H1 (cell line): ENCODE measurements at regions not wholly inside any gene's neighbourhood (a gene's known extent, or its start where the extent isn't known, plus 50 kb on each side); places are given as distances from the start of the nearest gene placed in this dataset.

Source experiments
- CTCF ChIA-PET: fragments of 300-600 bp; sonication (Branson Sonifier 250); formaldehyde crosslinking; loops from one replicate; lab custom pipeline; 2021; ENCODE audit not compliant: partially characterized antibody; lab: Charles Lee
- POLR2A ChIA-PET: fragments of 300-600 bp; sonication (Branson Sonifier 250); formaldehyde crosslinking; loops from one replicate; lab custom pipeline; 2021; ENCODE audit warnings: inconsistent platforms; ENCODE audit not compliant: partially characterized antibody; lab: Charles Lee
- DNase-seq, 2 experiments: peaks; one replicate each; pipeline versions ENCODE4 v3.0.0 to v3.0.0-alpha.2; 2010 to 2022; ENCODE audit warnings: low spot score in 2 of 2, low read depth in 1 of 2, mixed read lengths in 1 of 2
- FAIRE-seq: peaks from 2 replicates; lab custom pipeline; 2011; peaks lifted over from hg19 to GRCh38; lab: Jason Lieb, UNC
- H2AFZ ChIP-seq: 2 replicates; pipeline ENCODE4 v1.8.1; 2012; ENCODE audit warnings: low read length, inconsistent platforms
- H2AK5ac ChIP-seq: 2 replicates; pipeline ENCODE4 v1.6.1; 2013; ENCODE audit warnings: low read depth, low read length
- H2BK120ac ChIP-seq: replicated peaks from 2 replicates; pipeline ENCODE3; 2013; ENCODE audit warnings: low read depth, low read length, inconsistent platforms
- H2BK12ac ChIP-seq: 2 replicates; pipeline ENCODE4 v1.6.1; 2013; ENCODE audit warnings: low read depth, low read length
- H2BK15ac ChIP-seq: 2 replicates; pipeline ENCODE4 v1.6.1; 2013; ENCODE audit warnings: low read length
- H2BK20ac ChIP-seq: 2 replicates; pipeline ENCODE4 v1.6.1; 2013; ENCODE audit warnings: low read length
- H2BK5ac ChIP-seq: 2 replicates; pipeline ENCODE4 v1.6.1; 2013; ENCODE audit warnings: low read depth, low read length
- H3K14ac ChIP-seq: 2 replicates; pipeline ENCODE4 v1.6.1; 2013; ENCODE audit warnings: inconsistent platforms; ENCODE audit not compliant: insufficient read length
- H3K18ac ChIP-seq: 2 replicates; pipeline ENCODE4 v1.6.1; 2013; ENCODE audit warnings: low read length; ENCODE audit errors: extremely low read depth
- H3K23ac ChIP-seq: 2 replicates; pipeline ENCODE4 v1.6.1; 2013; ENCODE audit warnings: inconsistent platforms; ENCODE audit not compliant: insufficient read length
- H3K23me2 ChIP-seq: 2 replicates; pipeline ENCODE4 v1.6.1; 2013; ENCODE audit warnings: low read depth, low read length
- H3K27ac ChIP-seq: 2 replicates; pipeline ENCODE4 v1.6.1; 2011; ENCODE audit warnings: low read depth, low read length, inconsistent platforms
- H3K27me3 ChIP-seq, 4 experiments: replicated peaks in 1 of 4; 1 replicate in 1 of 4; 2 replicates in 3 of 4; pipeline versions ENCODE4 v1.6.1 to v1.8.1; 2011 to 2013; ENCODE audit warnings: low read length in 3 of 4, mild to moderate bottlenecking in 3 of 4, inconsistent platforms in 2 of 4, mixed read lengths in 2 of 4, moderate library complexity in 1 of 4; ENCODE audit not compliant: control insufficient read depth in 3 of 4, insufficient read depth in 3 of 4; ENCODE audit errors: extremely low read depth in 1 of 4
- H3K36me3 ChIP-seq, 4 experiments: 2 replicates each; pipeline versions ENCODE4 v1.6.1 to v1.8.1; 2011 to 2013; ENCODE audit warnings: mild to moderate bottlenecking in 4 of 4, low read length in 3 of 4, moderate library complexity in 2 of 4, control low read depth in 1 of 4, inconsistent platforms in 1 of 4; ENCODE audit not compliant: insufficient read depth in 4 of 4, control insufficient read depth in 2 of 4
- H3K4ac ChIP-seq: replicated peaks from 2 replicates; pipeline ENCODE3; 2013; ENCODE audit warnings: low read length, low read depth, mixed read lengths, inconsistent platforms; ENCODE audit not compliant: insufficient read length
- H3K4me1 ChIP-seq, 4 experiments: replicated peaks in 1 of 4; 1 replicate in 1 of 4; 2 replicates in 3 of 4; pipeline versions ENCODE4 v1.6.1 to v1.8.1; 2011 to 2013; ENCODE audit warnings: low read length in 3 of 4, inconsistent platforms in 2 of 4, mixed read lengths in 1 of 4; ENCODE audit not compliant: insufficient read depth in 4 of 4, control insufficient read depth in 3 of 4
- H3K4me2 ChIP-seq, 2 experiments: 2 replicates each; pipeline versions ENCODE4 v1.6.1 to v1.8.1; 2011 to 2013; ENCODE audit warnings: low read depth in 2 of 2, low read length in 2 of 2, control low read depth in 1 of 2, inconsistent platforms in 1 of 2, mild to moderate bottlenecking in 1 of 2; ENCODE audit not compliant: insufficient read depth in 1 of 2
- H3K4me3 ChIP-seq, 4 experiments: fragments of 200-600, 300-600 bp in 1 of 4; sonication (generic), shearing (Covaris generic), sonication (Bioruptor Twin) in 1 of 4; 2 replicates each; pipeline versions ENCODE4 v1.5.1 to v1.8.1; 2011 to 2016; ENCODE audit warnings: low read length in 4 of 4, low read depth in 3 of 4, control low read depth in 2 of 4, inconsistent platforms in 2 of 4, mild to moderate bottlenecking in 2 of 4, mixed read lengths in 1 of 4, moderate library complexity in 1 of 4; ENCODE audit not compliant: insufficient read depth in 2 of 4; ENCODE audit errors: extremely low read depth in 1 of 4
- H3K56ac ChIP-seq: replicated peaks from 2 replicates; pipeline ENCODE3; 2013; ENCODE audit warnings: low read depth, mild to moderate bottlenecking, mixed read lengths, low read length, inconsistent platforms; ENCODE audit not compliant: insufficient read length
- H3K79me1 ChIP-seq: 2 replicates; pipeline ENCODE4 v1.6.1; 2013; ENCODE audit warnings: low read depth, low read length, control low read depth
- H3K79me2 ChIP-seq, 2 experiments: 2 replicates each; pipeline versions ENCODE4 v1.6.1 to v1.8.1; 2012 to 2013; ENCODE audit warnings: low read length in 2 of 2, mild to moderate bottlenecking in 2 of 2, inconsistent platforms in 1 of 2; ENCODE audit not compliant: insufficient read depth in 2 of 2, control insufficient read depth in 1 of 2
- H3K9ac ChIP-seq, 4 experiments: replicated peaks in 1 of 4; 1 replicate in 1 of 4; 2 replicates in 3 of 4; pipeline versions ENCODE4 v1.6.1 to v1.8.1; 2011 to 2013; ENCODE audit warnings: low read depth in 3 of 4, low read length in 3 of 4, control low read depth in 2 of 4, mild to moderate bottlenecking in 2 of 4, moderate library complexity in 2 of 4, inconsistent platforms in 1 of 4; ENCODE audit errors: extremely low read depth in 1 of 4
- H3K9me3 ChIP-seq, 2 experiments: 2 replicates each; pipeline versions ENCODE4 v1.6.1 to v1.8.1; 2012 to 2013; ENCODE audit warnings: mild to moderate bottlenecking in 2 of 2, moderate library complexity in 2 of 2, control low read depth in 1 of 2, inconsistent platforms in 1 of 2, low read depth in 1 of 2, low read length in 1 of 2, mixed read lengths in 1 of 2; ENCODE audit not compliant: insufficient read depth in 2 of 2
- H4K20me1 ChIP-seq, 2 experiments: replicated peaks in 1 of 2; 2 replicates each; pipeline versions ENCODE3 to v1.8.1; 2011 to 2013; ENCODE audit warnings: inconsistent platforms in 2 of 2, low read length in 2 of 2, mild to moderate bottlenecking in 1 of 2; ENCODE audit not compliant: insufficient read depth in 2 of 2, control insufficient read depth in 1 of 2
- H4K5ac ChIP-seq: 2 replicates; pipeline ENCODE4 v1.6.1; 2013; ENCODE audit warnings: low read length, low read depth, mixed read lengths, inconsistent platforms; ENCODE audit not compliant: insufficient read length
- H4K8ac ChIP-seq: 2 replicates; pipeline ENCODE4 v1.8.0; 2013; ENCODE audit warnings: mild to moderate bottlenecking, moderate library complexity, low read length, inconsistent platforms; ENCODE audit not compliant: insufficient read depth; ENCODE audit errors: extremely low read depth
- H4K91ac ChIP-seq: replicated peaks from 2 replicates; pipeline ENCODE3; 2013; ENCODE audit warnings: low read length, mixed read lengths, inconsistent platforms; ENCODE audit not compliant: insufficient read length
- ATF2 ChIP-seq: IDR thresholded peaks from 2 replicates; pipeline ENCODE4 v1.6.1; 2012; ENCODE audit warnings: low read length, inconsistent platforms
- BCL11A ChIP-seq, 2 experiments: IDR thresholded peaks; one replicate each; pipeline ENCODE4 v1.6.1; 2011; ENCODE audit warnings: low read depth in 2 of 2, low read length in 2 of 2, mild to moderate bottlenecking in 2 of 2
- EP300 ChIP-seq, 2 experiments: IDR thresholded peaks; 1 replicate in 1 of 2; 2 replicates in 1 of 2; pipeline ENCODE4 v1.6.1; 2011 to 2012; ENCODE audit warnings: low read depth in 2 of 2, low read length in 2 of 2, mild to moderate bottlenecking in 2 of 2, borderline replicate concordance in 1 of 2, inconsistent platforms in 1 of 2, moderate library complexity in 1 of 2
- KDM5A ChIP-seq: fragments of 200-600 bp; IDR thresholded peaks from 2 replicates; pipeline ENCODE4 v1.7.1; 2012; ENCODE audit warnings: mild to moderate bottlenecking, low read length, inconsistent platforms, mixed read lengths
- MAFK ChIP-seq: IDR thresholded peaks from 2 replicates; pipeline ENCODE4 v1.6.1; 2012; ENCODE audit warnings: low read depth, mild to moderate bottlenecking, improper control_type of control experiment, low read length
- MAX ChIP-seq: IDR thresholded peaks from 2 replicates; pipeline ENCODE4 v1.6.1; 2012; ENCODE audit warnings: inconsistent platforms
- SRF ChIP-seq: IDR thresholded peaks from 2 replicates; pipeline ENCODE4 v1.6.1; 2011; ENCODE audit warnings: mild to moderate bottlenecking, low read depth, low read length, moderate library complexity
- SUZ12 ChIP-seq: fragments of 200-600 bp; sonication (generic); IDR thresholded peaks from 2 replicates; pipeline ENCODE4 v1.6.1; 2012; ENCODE audit warnings: mild to moderate bottlenecking, inconsistent platforms, low read length, moderate library complexity, mixed read lengths
- TAF1 ChIP-seq: IDR thresholded peaks from 2 replicates; pipeline ENCODE4 v1.6.1; 2011; ENCODE audit warnings: mild to moderate bottlenecking, low read depth, low read length
- WGBS, 2 experiments: shearing (Covaris generic) in 1 of 2; methylation state at CpG; one replicate each; pipeline versions ENCODE4 v1.1.6 to v1.1.7; 2013 to 2015; ENCODE audit warnings: low lambda C conversion rate in 2 of 2, mixed read lengths in 2 of 2, inconsistent platforms in 1 of 2, low coverage in 1 of 2, missing lambda C conversion rate in 1 of 2; ENCODE audit not compliant: insufficient replicate concordance in 2 of 2, insufficient coverage in 1 of 2, insufficient read length in 1 of 2; ENCODE audit errors: extremely low coverage in 1 of 2, missing lambda C conversion rate in 1 of 2; 5-methylcytosine and 5-hydroxymethylcytosine counted together

GRCh38 chr16:89031715-89032659 is 55.0 kb upstream of the CBFA2T3 start:
- H4K20me1 ChIP-seq: peaks cover 0 to 2% of the 10 kb centered on the region in 2 experiments
- no peaks in the 10 kb centered on the region for H3K79me1 ChIP-seq
- no peak overlapping the region for H4K91ac ChIP-seq
- no peaks in the 10 kb centered on the region; a peak in 1 of 7 replicates for H3K27me3 ChIP-seq
- H3K36me3 ChIP-seq: no peaks in the 10 kb centered on the region
- no peak for DNase-seq
- H2BK15ac ChIP-seq: no peak overlapping the region
- FAIRE-seq: no peak
- H2BK5ac ChIP-seq: no peak overlapping the region
- no peak overlapping the region for H3K23ac ChIP-seq
- no peaks in the 10 kb centered on the region for H3K79me2 ChIP-seq
- no peak overlapping the region for H3K27ac ChIP-seq
- H3K18ac ChIP-seq: no peak overlapping the region
- WGBS, 2 experiments: 93% methylated on average over 24 of the region's 24 CpGs; no CpG with 5 or more reads in 1 of the 2 experiments
- no peak overlapping the region for H3K56ac ChIP-seq
- no peak overlapping the region for H2AFZ ChIP-seq
- no peaks in the 10 kb centered on the region for H3K9me3 ChIP-seq
- H2AK5ac ChIP-seq: no peak overlapping the region
- no peak overlapping the region for H2BK120ac ChIP-seq
- no peak overlapping the region for H3K4me2 ChIP-seq
- CTCF ChIA-PET: no interaction called here
- no peak overlapping the region for H3K4me3 ChIP-seq
- no peak overlapping the region for H3K14ac ChIP-seq
- 0 out of 2 replicates have a peak overlapping the region, but pooled peaks have one; percentile 27 for H2BK12ac ChIP-seq
- H2BK20ac ChIP-seq: no peak overlapping the region
- no peaks in the 10 kb centered on the region; the same call in 1 of the 2 replicates for H3K23me2 ChIP-seq
- POLR2A ChIA-PET: no interaction called here
- H3K4me1 ChIP-seq: peaks cover 0 to 9% (median 7%) of the 10 kb centered on the region in 4 experiments; a peak in 4 of 7 replicates
- H3K4ac ChIP-seq: no peak overlapping the region
- H4K8ac ChIP-seq: no peak overlapping the region
- no peak overlapping the region for H4K5ac ChIP-seq
- H3K9ac ChIP-seq: no peak overlapping the region
- TF ChIP-seq SRF (no peak), MAFK (no peak), EP300 (IDR thresholded peaks at IDR 0.05; ENCODE audit: borderline replicate concordance in 1 of 2, low read depth in 2 of 2, low read length in 2 of 2) (no peak), MAX (no peak), KDM5A (no peak), BCL11A (IDR thresholded peaks at IDR 0.05; ENCODE audit: low read depth in 2 of 2, low read length in 2 of 2) (no peak), SUZ12 (no peak), ATF2 (no peak), TAF1 (no peak)
